Activated T-helper 1 cell treated with anti-CD3 and anti-CD28 coated beads, Interleukin-12 subunit alpha, Interleukin-12 subunit beta, Interleukin-2, Interleukin-4 antibody, amounts not matched to agents 30 ng/mL and 10 ng/mL and 1 ng/mL, durations not matched to agents 14 hours and 24 hours and 36 hours (primary cell): ENCODE measurements at regions not wholly inside any gene's neighbourhood (a gene's known extent, or its start where the extent isn't known, plus 50 kb on each side); places are given as distances from the start of the nearest gene placed in this dataset.

Experiments
- DNase-seq: peaks from one replicate; pipeline ENCODE4 v3.0.0; 2021; ENCODE audit warnings: low spot score
- H3K27ac Mint-ChIP-seq: one replicate; pipeline ENCODE4 v1.8.0; 2021; ENCODE audit warnings: mild to moderate bottlenecking, mixed read lengths
- H3K27me3 Mint-ChIP-seq: one replicate; pipeline ENCODE4 v1.8.0; 2022; ENCODE audit warnings: mild to moderate bottlenecking, moderate library complexity, mixed read lengths; ENCODE audit not compliant: insufficient read depth
- H3K36me3 Mint-ChIP-seq: one replicate; pipeline ENCODE4 v1.8.0; 2021; ENCODE audit warnings: low read depth, mixed read lengths
- H3K4me1 Mint-ChIP-seq: one replicate; pipeline ENCODE4 v1.8.0; 2021; ENCODE audit warnings: low read depth, mixed read lengths
- H3K4me3 Mint-ChIP-seq: one replicate; pipeline ENCODE4 v1.8.0; 2021; ENCODE audit warnings: mild to moderate bottlenecking, moderate library complexity, mixed read lengths
- H3K9me3 Mint-ChIP-seq: one replicate; pipeline ENCODE4 v1.8.0; 2021; ENCODE audit warnings: mixed read lengths
- intact Hi-C: fragments of 100-400 bp; cut with micrococcal nuclease; formaldehyde crosslinking; loops from one replicate; pipeline ENCODE4 v1.15.1; 2024

DNA sequence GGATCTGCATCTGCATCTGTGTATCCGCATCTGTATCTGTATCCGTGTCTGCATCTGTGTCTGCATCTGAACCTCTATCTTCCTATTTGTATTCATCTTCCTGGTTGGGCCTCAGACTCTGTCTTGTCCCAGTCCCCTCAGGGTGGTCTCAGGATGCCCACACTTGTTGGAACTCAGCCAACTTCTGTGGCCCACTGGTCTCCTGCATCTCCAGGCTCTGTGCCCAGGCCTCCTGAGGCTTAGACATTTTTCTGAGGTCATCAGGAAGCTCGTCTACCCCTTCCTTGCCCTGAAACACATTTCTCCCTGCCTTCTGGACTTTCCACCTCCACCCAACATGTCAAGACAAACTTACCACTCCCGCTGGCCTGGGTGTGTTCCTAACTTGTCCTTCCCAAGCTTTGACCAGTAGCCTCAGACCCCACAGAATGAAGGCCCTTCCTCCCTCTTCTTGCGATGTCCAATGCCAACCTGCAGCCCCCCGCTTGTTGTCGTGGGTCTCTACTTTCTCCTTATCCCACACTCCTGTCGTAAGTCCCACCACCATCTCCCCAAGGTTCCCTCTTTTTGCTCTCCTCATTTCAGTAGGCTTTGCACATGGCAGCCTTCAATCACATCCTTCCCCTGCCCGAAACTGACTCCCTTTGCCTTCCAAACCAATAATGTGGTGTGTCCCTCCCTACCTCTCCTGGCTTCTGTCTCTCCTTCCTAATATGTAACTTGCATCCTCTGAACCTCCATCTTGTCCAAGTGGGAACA, 176.5 kb downstream of the DLL1 start:
- no peak overlapping the region for H3K27ac Mint-ChIP-seq
- no peak for DNase-seq
- intact Hi-C loops = no loop called here
- H3K27me3 Mint-ChIP-seq = no peaks in the 10 kb centered on the region
- no peaks in the 10 kb centered on the region for H3K36me3 Mint-ChIP-seq
- no peak overlapping the region for H3K4me3 Mint-ChIP-seq
- H3K9me3 Mint-ChIP-seq = peaks cover 3% of the 10 kb centered on the region
- H3K4me1 Mint-ChIP-seq = no peaks in the 10 kb centered on the region

DNA sequence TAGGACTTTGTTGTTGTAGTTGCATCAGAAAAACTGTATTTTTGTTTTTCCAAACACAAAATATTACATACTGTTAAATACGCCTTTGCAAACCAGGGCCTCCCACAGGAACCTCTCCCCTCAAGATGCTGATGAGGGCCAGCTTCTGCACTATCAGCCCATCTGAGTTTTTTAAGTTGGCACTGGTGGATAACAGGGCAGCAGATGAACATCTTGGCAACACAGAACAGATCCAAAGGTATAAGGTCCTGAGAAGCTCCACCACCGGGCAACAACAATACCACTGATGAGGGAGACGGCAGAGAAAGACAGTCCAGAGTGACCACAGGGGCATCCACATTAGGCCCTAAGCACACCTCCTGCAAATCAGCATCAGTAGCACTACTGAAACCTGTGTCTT, 177.7 kb downstream of the DLL1 start:
- H3K4me3 Mint-ChIP-seq = no peak overlapping the region

DNA sequence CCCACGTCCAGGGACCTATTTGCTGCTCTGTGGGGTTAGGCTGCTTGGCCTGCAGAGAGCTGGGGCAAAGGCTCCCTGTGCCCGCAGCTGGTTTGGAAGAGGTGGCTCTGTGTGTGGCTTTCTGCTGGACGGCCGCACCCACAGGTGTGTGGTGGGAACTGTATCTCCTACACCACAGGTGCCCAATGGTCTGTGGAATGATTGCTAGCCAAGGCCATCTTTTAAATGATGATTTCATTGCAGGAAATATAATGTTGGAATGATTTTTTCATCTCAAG, 178.4 kb downstream of the DLL1 start:
- H3K4me1 Mint-ChIP-seq = no peaks in the 10 kb centered on the region
- intact Hi-C loops = no loop called here
- H3K27ac Mint-ChIP-seq = no peak overlapping the region
- H3K27me3 Mint-ChIP-seq = peaks cover 1% of the 10 kb centered on the region
- DNase-seq = no peak
- H3K4me3 Mint-ChIP-seq = no peak overlapping the region
- no peaks in the 10 kb centered on the region for H3K36me3 Mint-ChIP-seq
- no peaks in the 10 kb centered on the region for H3K9me3 Mint-ChIP-seq

More for the DNA sequence above, 177.7 kb downstream of the DLL1 start:
- H3K9me3 Mint-ChIP-seq = no peaks in the 10 kb centered on the region
- H3K27ac Mint-ChIP-seq = no peak overlapping the region
- intact Hi-C loops = no loop called here
- H3K4me1 Mint-ChIP-seq = no peaks in the 10 kb centered on the region
- H3K36me3 Mint-ChIP-seq = no peaks in the 10 kb centered on the region
- H3K27me3 Mint-ChIP-seq = no peaks in the 10 kb centered on the region
- DNase-seq = no peak

DNA sequence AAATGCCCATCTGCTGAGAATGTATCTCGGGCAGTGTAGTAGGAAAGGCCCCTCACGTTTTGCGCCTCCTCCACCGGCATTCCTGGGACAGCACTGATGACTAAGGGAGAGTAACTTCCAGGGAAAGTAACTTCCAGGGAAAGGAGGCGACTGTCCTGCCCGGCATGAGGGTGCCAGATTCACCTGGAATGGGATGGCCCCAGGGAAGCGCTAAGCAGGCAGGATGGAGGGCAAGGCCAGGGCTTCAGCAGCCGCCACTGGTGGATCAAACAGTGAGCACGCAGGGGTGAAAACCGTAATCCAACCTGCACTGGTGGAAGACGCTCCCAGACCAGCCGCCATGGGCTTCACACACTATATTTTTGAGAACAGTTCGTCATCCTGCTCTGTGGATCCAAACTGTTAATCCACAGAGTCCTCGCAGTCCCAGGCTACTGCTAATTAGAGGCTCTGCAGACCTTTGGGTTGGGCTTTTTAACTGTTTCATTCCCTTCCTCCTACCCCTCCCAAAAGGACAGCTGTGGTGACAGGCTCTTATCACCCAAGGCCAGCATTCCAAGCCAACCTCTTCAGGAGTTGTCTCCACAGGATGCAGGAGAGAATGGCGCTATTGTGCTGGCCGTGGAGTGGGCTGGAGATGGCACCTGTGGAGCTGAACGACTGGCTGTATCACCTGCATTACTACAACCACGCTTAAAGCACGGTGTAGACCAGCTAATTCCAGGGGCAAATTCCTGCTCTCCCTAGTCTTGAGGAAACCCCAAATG, 178.9 kb downstream of the DLL1 start:
- Mint-ChIP-seq H3K9me3 (no peaks in the 10 kb centered on the region), H3K27ac (no peak overlapping the region), H3K36me3 (no peaks in the 10 kb centered on the region), H3K4me1 (no peaks in the 10 kb centered on the region), H3K4me3 (no peak overlapping the region), H3K27me3 (peaks cover 5% of the 10 kb centered on the region)
- intact Hi-C loops = no loop called here
- DNase-seq = no peak

DNA sequence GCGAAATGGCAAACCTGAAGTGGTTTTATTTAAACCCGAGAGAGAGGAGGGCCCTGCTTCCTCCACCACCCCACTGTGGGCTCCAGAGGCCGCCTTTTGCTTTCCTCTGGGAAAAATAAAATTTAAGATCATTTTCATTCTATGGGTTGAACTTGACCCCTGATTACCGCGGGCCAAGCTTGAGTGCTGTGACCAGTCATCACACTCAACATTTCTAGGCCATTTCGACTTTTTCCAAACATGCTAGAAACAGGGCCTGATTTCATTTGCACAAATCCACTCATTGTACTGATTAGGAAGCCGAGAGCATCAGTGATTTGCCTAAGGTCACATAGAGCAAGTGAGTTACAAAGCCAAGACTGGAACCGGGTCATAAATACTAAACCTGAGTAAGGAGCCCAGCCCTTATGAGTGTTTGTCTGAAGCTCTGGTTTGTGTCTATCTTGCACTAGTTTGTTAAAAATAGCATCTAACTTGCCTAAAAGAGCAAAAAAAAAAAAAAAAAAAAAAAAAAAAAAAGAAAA, 179.7 kb downstream of the DLL1 start:
- H3K9me3 Mint-ChIP-seq = no peaks in the 10 kb centered on the region
- peaks cover 8% of the 10 kb centered on the region for H3K27me3 Mint-ChIP-seq
- no peak overlapping the region for H3K4me3 Mint-ChIP-seq
- intact Hi-C loops = no loop called here
- H3K4me1 Mint-ChIP-seq = no peaks in the 10 kb centered on the region
- no peaks in the 10 kb centered on the region for H3K36me3 Mint-ChIP-seq
- H3K27ac Mint-ChIP-seq = no peak overlapping the region
- no peak for DNase-seq

DNA sequence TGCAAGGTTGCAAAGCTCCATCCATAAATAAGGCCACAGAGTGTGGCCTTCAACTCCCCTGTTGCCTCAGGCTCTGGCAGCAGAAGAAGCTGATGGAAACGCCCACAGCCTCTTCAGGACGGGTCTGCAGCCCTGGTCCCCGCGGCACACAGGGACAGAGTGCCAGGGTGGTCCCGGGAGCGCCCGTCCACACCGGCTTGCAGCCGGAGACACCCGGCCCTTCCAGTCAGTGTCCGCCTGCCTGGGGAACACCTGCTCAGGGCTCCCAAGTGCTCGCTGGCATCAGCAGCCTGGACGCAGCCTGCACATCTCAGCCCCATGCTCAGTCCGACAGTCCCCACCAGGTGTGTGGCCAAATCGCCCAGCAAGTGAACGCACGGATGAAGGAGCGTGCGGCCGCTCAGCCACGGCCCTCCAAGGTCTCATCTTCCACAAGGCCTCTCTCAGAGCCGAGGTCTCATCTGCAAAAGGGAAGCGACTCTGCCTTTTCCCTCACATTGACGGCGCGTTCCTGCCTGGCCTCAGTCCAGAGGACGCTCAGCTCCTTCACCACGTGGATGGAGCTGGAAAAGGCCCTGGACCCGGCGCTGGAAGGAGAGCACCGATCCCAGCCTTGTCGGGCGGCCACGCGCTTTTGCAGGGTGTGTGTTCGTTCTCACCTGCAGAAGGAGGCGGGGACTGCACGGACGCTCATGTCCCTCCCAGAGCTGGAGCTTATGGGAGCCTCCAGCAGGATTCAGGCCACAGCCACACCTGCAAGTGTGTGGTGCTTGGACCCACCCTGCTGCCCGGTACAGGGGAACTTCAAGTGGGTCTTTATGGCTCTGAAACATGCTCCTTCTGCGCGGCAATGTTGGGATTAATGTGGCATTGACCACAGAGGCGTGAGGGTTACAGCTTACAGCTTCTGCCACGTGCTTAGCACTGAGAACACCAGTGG, 180.4 kb downstream of the DLL1 start:
- H3K36me3 Mint-ChIP-seq = no peaks in the 10 kb centered on the region
- no peaks in the 10 kb centered on the region for H3K9me3 Mint-ChIP-seq
- H3K4me3 Mint-ChIP-seq = no peak overlapping the region
- DNase-seq = no peak
- no peak overlapping the region for H3K27ac Mint-ChIP-seq
- peaks cover 8% of the 10 kb centered on the region for H3K27me3 Mint-ChIP-seq
- intact Hi-C loops = no loop called here
- H3K4me1 Mint-ChIP-seq = no peaks in the 10 kb centered on the region

DNA sequence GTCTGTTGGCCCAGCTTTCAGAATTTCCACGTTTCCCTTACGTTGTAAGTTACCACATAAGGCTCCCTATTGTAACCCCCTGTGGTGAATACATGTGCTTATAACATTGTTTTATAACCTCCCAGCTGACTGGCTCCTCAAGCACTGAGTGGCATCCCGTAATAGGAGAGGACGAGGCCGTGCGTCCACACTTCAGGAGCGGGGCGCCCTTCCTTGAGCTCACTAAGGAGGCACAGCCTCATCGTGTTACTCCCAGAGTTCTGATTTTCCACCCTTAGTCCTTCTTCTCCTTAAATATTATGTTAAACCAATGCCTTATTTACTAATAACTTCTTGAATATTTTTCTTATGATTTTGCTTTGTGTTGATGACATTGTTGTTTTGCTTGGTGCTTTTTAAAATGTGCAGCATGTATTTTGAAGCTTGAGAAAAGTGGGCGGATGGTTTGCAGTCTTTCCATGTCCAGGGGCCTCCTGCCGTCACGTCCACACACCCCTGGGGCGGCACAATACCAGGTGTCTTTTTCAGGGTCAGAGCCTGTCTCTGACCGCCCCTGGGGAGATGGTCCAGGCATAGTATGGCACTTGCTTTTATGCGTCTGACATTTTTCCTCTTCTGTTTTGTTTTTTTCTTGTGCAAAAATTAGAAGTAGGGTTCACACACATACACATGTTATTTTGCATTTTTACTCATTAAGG, 181.8 kb downstream of the DLL1 start:
- H3K4me3 Mint-ChIP-seq = no peak overlapping the region
- no peaks in the 10 kb centered on the region for H3K36me3 Mint-ChIP-seq
- peaks cover 13% of the 10 kb centered on the region for H3K27me3 Mint-ChIP-seq
- no peak overlapping the region for H3K27ac Mint-ChIP-seq
- DNase-seq = no peak
- H3K4me1 Mint-ChIP-seq = no peaks in the 10 kb centered on the region
- no peaks in the 10 kb centered on the region for H3K9me3 Mint-ChIP-seq
- intact Hi-C loops = no loop called here

DNA sequence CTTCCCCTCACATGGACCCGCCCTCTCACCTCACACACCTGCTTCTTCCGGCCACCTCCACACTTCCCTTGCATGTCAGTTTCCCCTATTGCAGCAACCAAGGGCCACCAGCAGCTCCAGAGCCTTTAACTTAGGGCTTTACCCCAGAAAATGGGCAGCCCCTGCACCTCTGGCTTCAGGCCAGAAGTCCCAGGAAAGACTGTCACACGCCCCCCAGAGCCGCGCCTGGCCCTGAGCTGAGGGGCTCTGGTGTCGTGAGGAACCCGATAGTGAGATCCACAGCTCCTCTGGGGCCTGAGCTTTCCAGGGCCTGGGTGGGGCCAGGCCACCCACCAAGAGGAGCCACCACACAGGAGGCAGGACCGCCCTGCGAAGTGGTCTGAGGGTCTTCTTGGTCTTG, 182.4 kb downstream of the DLL1 start:
- Mint-ChIP-seq H3K9me3 (no peaks in the 10 kb centered on the region), H3K36me3 (no peaks in the 10 kb centered on the region), H3K27me3 (peaks cover 13% of the 10 kb centered on the region), H3K27ac (no peak overlapping the region), H3K4me1 (no peaks in the 10 kb centered on the region), H3K4me3 (no peak overlapping the region)
- DNase-seq = no peak
- intact Hi-C loops = no loop called here

DNA sequence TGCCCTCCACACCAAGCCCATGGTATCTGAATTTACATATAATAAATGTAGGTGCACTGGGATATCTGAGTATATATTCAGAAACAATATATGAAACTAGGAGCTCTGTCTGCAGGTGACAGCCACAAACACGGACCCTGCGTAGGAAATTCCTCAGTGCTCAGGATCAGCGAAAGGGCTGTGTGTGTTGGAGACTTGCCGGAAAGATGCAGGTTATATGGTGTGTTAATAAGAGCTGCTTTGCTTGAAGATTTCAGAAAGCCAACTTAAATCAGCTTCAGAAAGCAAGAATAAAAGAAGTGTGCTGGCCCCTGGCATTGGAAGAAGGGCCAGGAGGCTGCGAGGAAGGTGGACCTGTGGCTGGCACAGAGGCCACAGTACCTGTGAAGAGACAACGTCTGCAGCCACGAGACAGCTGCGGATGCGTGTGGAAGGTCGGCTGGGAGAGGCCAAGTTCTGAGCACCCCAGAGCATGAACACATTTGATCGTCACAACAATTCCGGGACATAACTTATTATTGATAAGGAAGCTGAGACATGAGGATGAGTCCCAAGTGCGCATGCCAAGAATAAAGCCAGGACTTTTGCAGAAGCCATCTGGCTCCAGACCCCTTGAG, 183.2 kb downstream of the DLL1 start:
- no peaks in the 10 kb centered on the region for H3K9me3 Mint-ChIP-seq
- peaks cover 13% of the 10 kb centered on the region for H3K27me3 Mint-ChIP-seq
- H3K27ac Mint-ChIP-seq = no peak overlapping the region
- H3K4me1 Mint-ChIP-seq = no peaks in the 10 kb centered on the region
- DNase-seq = no peak
- H3K4me3 Mint-ChIP-seq = no peak overlapping the region
- no peaks in the 10 kb centered on the region for H3K36me3 Mint-ChIP-seq
- intact Hi-C loops = no loop called here

DNA sequence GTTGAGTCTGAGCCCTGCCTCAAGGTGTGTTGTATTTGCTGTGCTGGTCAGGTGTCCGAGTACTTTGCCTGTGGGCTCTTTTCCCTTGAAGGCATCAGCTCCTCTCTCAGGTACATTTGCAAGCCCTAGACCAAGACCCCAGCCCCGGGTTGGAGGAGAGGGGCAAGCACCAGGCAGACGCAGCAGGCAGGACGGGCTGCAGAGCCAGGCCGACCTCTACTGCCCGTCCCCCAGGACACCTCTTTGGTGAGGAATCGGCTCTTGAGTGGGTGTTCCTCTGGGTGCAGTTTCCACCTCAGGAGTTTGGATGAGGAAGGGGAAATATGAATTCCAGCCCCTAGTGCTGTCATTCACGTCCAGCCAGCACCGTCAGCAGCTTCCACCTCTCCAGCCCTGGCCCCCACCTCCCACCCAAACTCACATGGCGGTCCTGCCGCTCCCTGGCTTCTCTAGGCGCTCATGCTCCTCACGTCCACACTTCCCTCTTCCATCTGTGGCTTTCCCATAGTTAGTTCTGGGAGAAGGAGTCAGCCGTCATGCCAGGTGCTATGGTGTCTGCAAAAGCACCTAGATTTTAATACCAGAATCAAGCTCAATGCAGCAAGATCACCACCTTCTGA, 183.9 kb downstream of the DLL1 start:
- intact Hi-C loops = no loop called here
- Mint-ChIP-seq H3K27ac (no peak overlapping the region), H3K4me3 (no peak overlapping the region), H3K9me3 (peaks cover 3% of the 10 kb centered on the region), H3K36me3 (no peaks in the 10 kb centered on the region), H3K4me1 (no peaks in the 10 kb centered on the region), H3K27me3 (peaks cover 13% of the 10 kb centered on the region)
- no peak for DNase-seq

DNA sequence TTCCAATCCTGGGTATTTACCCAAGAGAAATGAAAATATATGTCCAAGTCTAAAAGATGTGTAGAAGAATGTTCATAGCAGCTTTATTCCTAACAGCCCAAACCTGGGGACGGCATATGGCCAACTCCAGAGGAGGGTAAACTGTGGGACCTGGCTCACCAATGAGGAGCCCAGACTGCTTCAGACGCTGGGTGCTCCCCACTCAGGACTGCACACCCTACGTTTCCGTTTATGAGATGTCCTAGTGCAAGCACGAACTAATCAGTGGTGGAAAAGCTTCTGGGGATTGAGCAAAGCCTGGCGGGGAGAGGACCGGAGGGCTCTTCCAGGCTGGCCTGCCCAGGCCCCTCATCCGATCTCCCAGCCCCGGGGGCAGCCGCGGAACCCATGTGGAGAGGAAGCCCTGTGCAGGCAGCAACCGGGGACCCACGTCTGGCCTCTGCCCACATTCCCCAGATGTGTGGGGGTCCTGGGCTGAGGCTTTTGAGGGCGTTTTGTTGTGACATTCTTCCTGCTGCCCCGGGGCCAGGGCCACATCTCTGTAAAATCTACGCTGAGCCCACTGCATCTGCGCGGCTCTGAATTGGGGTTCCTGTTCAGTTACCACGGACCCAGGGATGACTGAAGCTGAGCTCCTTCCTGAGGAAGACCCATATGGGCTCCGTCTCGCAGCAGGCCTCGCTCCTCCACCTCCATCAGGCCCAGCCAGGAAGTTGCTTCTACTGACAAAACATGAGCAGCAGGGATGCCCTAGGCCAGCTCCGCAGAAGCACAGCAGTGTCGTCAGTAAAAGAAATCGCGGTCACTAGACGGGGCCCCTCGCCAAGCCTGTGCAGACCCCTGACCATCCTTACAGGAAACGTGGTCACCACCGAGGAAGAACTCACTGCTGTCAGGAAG, 188.0 kb downstream of the DLL1 start:
- peaks cover 13% of the 10 kb centered on the region for H3K27me3 Mint-ChIP-seq
- no peak overlapping the region for H3K4me3 Mint-ChIP-seq
- no peaks in the 10 kb centered on the region for H3K36me3 Mint-ChIP-seq
- intact Hi-C loops = no loop called here
- H3K9me3 Mint-ChIP-seq = peaks cover 19% of the 10 kb centered on the region
- H3K27ac Mint-ChIP-seq = peak overlapping the region; percentile 44
- no peaks in the 10 kb centered on the region for H3K4me1 Mint-ChIP-seq
- no peak for DNase-seq
